IPS DF 4.7 (cell line): ENCODE measurements at regions not wholly inside any gene's neighbourhood (a gene's known extent, or its start where the extent isn't known, plus 50 kb on each side); places are given as distances from the start of the nearest gene placed in this dataset.
"Not testable (repeated sequence)": the region's sequence is repeated elsewhere in the genome, so short reads cannot be mapped to it uniquely, and the experiment has no call there.

Experiments used
- DNase-seq: peaks from one replicate; pipeline ENCODE4 v3.0.0-alpha.2; 2013; ENCODE audit warnings: low spot score; ENCODE audit errors: extremely low read depth

GRCh38 chr1:219041141-219041540, 132.5 kb upstream of the LYPLAL1 start:
- no peak for DNase-seq

- DNase-seq: no peak
Observed at GRCh38 chr1:219041818-219042217, 131.9 kb upstream of the LYPLAL1 start.

GRCh38 chr1:219042769-219043168, 130.9 kb upstream of the LYPLAL1 start:
- DNase-seq: no peak

GRCh38 chr1:219045246-219045645, 128.4 kb upstream of the LYPLAL1 start:
- DNase-seq: no peak

- no peak for DNase-seq
Observed at GRCh38 chr1:219049501-219049900, 124.2 kb upstream of the LYPLAL1 start.

GRCh38 chr1:219050086-219050821, 123.4 kb upstream of the LYPLAL1 start:
- DNase-seq: no peak

GRCh38 chr1:219050822-219051125, 122.9 kb upstream of the LYPLAL1 start:
- DNase-seq: no peak

- DNase-seq: no peak
Observed at GRCh38 chr1:219051547-219051946, 122.1 kb upstream of the LYPLAL1 start.

GRCh38 chr1:219058891-219059820, 114.5 kb upstream of the LYPLAL1 start:
- no peak for DNase-seq

- no peak for DNase-seq
Observed at GRCh38 chr1:219060798-219061197, 112.9 kb upstream of the LYPLAL1 start.

GRCh38 chr1:219062161-219062560, 111.5 kb upstream of the LYPLAL1 start:
- DNase-seq: no peak

GRCh38 chr1:219066098-219066497, 107.6 kb upstream of the LYPLAL1 start:
- no peak for DNase-seq

- no peak for DNase-seq
Observed at GRCh38 chr1:219066631-219067349, 106.9 kb upstream of the LYPLAL1 start.

GRCh38 chr1:219067350-219067712, 106.3 kb upstream of the LYPLAL1 start:
- DNase-seq: no peak

GRCh38 chr1:219070395-219070794, 103.3 kb upstream of the LYPLAL1 start:
- not testable (repeated sequence) for DNase-seq

- no peak for DNase-seq
Observed at GRCh38 chr1:219071209-219071608, 102.5 kb upstream of the LYPLAL1 start.

- no peak for DNase-seq
Observed at GRCh38 chr1:219072329-219072728, 101.3 kb upstream of the LYPLAL1 start.

- no peak for DNase-seq
Observed at GRCh38 chr1:219074084-219074728, 99.5 kb upstream of the LYPLAL1 start.

- no peak for DNase-seq
Observed at GRCh38 chr1:219075121-219075879, 98.4 kb upstream of the LYPLAL1 start.

GRCh38 chr1:219076326-219076937, 97.2 kb upstream of the LYPLAL1 start:
- no peak for DNase-seq
